ENCODE measurements at regions not wholly inside any gene's neighbourhood (a gene's known extent, or its start where the extent isn't known, plus 50 kb on each side); places are given as distances from the start of the nearest gene placed in this dataset.

GRCh38 chr5:39948867-39949468, 524.2 kb upstream of the DAB2 start:
- no peak for DNase-seq (ENCODE audit: low spot score)
- TF ChIP-seq, protein P1, sequence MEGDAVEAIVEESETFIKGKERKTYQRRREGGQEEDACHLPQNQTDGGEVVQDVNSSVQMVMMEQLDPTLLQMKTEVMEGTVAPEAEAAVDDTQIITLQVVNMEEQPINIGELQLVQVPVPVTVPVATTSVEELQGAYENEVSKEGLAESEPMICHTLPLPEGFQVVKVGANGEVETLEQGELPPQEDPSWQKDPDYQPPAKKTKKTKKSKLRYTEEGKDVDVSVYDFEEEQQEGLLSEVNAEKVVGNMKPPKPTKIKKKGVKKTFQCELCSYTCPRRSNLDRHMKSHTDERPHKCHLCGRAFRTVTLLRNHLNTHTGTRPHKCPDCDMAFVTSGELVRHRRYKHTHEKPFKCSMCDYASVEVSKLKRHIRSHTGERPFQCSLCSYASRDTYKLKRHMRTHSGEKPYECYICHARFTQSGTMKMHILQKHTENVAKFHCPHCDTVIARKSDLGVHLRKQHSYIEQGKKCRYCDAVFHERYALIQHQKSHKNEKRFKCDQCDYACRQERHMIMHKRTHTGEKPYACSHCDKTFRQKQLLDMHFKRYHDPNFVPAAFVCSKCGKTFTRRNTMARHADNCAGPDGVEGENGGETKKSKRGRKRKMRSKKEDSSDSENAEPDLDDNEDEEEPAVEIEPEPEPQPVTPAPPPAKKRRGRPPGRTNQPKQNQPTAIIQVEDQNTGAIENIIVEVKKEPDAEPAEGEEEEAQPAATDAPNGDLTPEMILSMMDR (IDR thresholded peaks at IDR 0.05) = peak; percentile 12
- Histone ChIP-seq H3K4me3 (no peak overlapping the region), H3K27ac (no peak overlapping the region)

GRCh38 chr5:39948341-39948740, 523.6 kb upstream of the DAB2 start:
- no peak overlapping the region for H3K27ac ChIP-seq
- TF ChIP-seq, protein P1 (IDR thresholded peaks at IDR 0.05) = no peak
- DNase-seq (ENCODE audit: low spot score) = no peak
- no peak overlapping the region for H3K4me3 ChIP-seq

DNA sequence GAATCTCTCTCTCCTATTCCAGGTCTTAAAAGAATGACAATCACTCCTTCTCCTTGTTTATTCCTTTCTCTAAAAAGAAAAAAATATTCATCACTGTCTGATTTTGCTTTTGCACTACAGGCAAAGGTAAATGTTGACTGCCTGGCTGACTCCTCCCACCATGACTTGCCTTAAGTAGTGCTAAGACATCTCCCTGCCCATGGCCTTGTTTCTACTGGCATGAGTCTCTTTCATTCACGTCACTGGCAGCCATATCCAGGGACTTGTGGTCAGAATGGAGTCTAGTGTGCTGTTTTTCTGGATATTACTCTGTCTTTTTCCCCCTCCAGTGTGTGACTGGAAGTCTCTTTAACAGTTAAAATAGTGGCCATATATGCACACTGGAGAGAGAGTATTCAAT, 522.9 kb upstream of the DAB2 start:
- TF ChIP-seq, protein P1 (IDR thresholded peaks at IDR 0.05) = no peak
- no peak for DNase-seq (ENCODE audit: low spot score)
- no peak overlapping the region for H3K4me3 ChIP-seq
- no peak overlapping the region for H3K27ac ChIP-seq

DNA sequence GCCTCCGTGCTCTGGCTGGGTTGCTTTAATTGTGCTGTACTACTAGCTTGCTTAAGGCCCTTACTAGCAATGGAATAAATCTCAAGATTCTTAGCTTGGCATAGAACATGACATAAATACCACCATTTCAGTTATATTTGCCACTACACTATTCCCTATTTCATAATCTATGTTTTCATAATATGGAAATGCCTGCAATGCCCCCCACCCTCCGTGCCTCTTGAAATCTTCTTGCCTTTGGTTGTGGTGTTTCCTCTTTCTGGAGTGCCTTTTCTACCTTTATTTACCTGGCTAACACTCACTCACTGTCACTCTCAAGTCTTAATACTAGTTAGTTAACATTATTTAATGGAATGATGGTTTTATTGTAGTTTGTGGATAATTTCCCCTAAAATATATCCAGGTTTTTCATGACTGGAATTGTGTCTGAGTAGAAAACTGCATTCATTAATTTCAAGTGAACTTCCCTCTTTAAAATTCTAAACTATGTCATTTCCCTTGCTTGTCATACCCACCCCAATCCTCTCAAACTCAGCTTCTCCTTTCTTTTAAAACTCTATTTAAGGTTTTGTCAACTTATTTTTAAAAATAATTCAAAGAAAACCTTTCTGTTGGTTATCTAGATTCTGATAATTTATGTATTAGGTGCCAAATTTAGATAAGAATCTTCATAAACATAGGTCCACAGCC, 521.7 kb upstream of the DAB2 start:
- TF ChIP-seq, protein P1 (IDR thresholded peaks at IDR 0.05) = no peak
- DNase-seq (ENCODE audit: low spot score) = no peak
- H3K27ac ChIP-seq = no peak overlapping the region
- no peak overlapping the region for H3K4me3 ChIP-seq

DNA sequence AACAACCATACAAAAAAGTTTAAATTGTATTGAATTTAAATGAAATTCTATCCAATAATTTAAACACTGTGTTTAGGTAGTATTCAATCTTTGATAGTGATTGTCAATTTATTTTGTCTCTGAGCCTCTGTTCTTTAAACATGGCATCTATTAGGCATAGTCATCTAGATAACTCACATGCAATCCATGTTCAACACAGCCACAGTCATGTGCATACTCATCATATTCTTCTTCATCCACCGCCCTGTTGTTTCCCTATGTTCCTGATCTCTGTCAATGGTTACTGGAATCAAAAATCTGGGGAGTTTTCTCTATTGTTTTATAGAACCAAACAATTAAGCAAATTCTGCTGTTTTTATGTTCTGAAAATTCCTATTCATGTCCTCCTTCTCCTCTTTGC, 521.1 kb upstream of the DAB2 start:
- DNase-seq (ENCODE audit: low spot score) = no peak
- H3K27ac ChIP-seq = no peak overlapping the region
- TF ChIP-seq, protein P1 (IDR thresholded peaks at IDR 0.05) = no peak
- no peak overlapping the region for H3K4me3 ChIP-seq

- DNase-seq (ENCODE audit: low spot score) = no peak
- no peak overlapping the region for H3K4me3 ChIP-seq
- no peak overlapping the region for H3K27ac ChIP-seq
- TF ChIP-seq, protein P1 (IDR thresholded peaks at IDR 0.05) = no peak
Measured at GRCh38 chr5:39943811-39944210, 519.0 kb upstream of the DAB2 start.

DNA sequence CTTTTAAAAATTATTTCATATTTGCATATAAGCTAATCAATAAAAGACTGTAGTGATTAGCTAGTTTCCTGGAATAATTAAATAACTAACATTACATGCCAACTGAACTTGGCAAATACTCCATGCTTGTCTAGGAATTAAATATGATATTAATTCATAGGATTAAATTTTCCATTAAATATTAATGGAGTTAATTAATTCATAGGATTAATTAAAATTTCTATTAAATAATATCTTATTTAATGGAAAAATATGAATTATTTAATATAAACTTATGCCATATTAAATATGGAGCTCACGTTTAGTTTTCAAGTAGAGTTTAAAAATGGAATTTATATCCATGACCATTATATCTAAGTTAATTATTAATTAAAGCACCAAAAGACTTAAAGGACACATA, 517.8 kb upstream of the DAB2 start:
- DNase-seq (ENCODE audit: low spot score) = no peak
- TF ChIP-seq, protein P1 (IDR thresholded peaks at IDR 0.05) = no peak
- H3K4me3 ChIP-seq = no peak overlapping the region
- no peak overlapping the region for H3K27ac ChIP-seq

All from coronary artery (tissue), 2 donors.